Daoy (cell line): ENCODE measurements at regions not wholly inside any gene's neighbourhood (a gene's known extent, or its start where the extent isn't known, plus 50 kb on each side); places are given as distances from the start of the nearest gene placed in this dataset.
"Not testable (repeated sequence)": the region's sequence is repeated elsewhere in the genome, so short reads cannot be mapped to it uniquely, and the experiment has no call there.

Experiments
- DNase-seq: peaks from one replicate; pipeline ENCODE4 v3.0.0-alpha.2; 2015; ENCODE audit warnings: low read depth

- no peak for DNase-seq
Observed at GRCh38 chr7:91355695-91356435, 91.6 kb downstream of the FZD1 start.

- DNase-seq, result no peak
Observed at GRCh38 chr7:91356915-91357314, 92.7 kb downstream of the FZD1 start.

GRCh38 chr7:91357379-91357778 is 93.1 kb downstream of the FZD1 start:
- DNase-seq, result no peak

- no peak for DNase-seq
Observed at GRCh38 chr7:91357901-91358300, 93.7 kb downstream of the FZD1 start.

GRCh38 chr7:91358303-91358702 is 94.1 kb downstream of the FZD1 start:
- DNase-seq, result no peak

- DNase-seq, result not testable (repeated sequence)
Observed at GRCh38 chr7:91365097-91365496, 100.9 kb downstream of the FZD1 start.

- DNase-seq, result no peak
Observed at GRCh38 chr7:91366091-91366490, 101.9 kb downstream of the FZD1 start.

GRCh38 chr7:91367812-91368578 is 103.8 kb downstream of the FZD1 start:
- DNase-seq, result no peak

GRCh38 chr7:91372323-91372722 is 108.1 kb downstream of the FZD1 start:
- DNase-seq, result no peak

GRCh38 chr7:91373111-91373800 is 109.0 kb downstream of the FZD1 start:
- DNase-seq, result no peak

- DNase-seq, result no peak
Observed at GRCh38 chr7:91374321-91374989, 110.2 kb downstream of the FZD1 start.

- DNase-seq, result no peak
Observed at GRCh38 chr7:91375378-91375777, 111.1 kb downstream of the FZD1 start.

GRCh38 chr7:91378131-91378530 is 113.9 kb downstream of the FZD1 start:
- DNase-seq, result no peak

GRCh38 chr7:91379236-91379635 is 115.0 kb downstream of the FZD1 start:
- no peak for DNase-seq

- DNase-seq, result no peak
Observed at GRCh38 chr7:91379991-91380390, 115.8 kb downstream of the FZD1 start.

GRCh38 chr7:91383053-91383904 is 119.0 kb downstream of the FZD1 start:
- DNase-seq, result no peak

- no peak for DNase-seq
Observed at GRCh38 chr7:91383905-91384274, 119.7 kb downstream of the FZD1 start.

- DNase-seq, result not testable (repeated sequence)
Observed at GRCh38 chr7:91394757-91395156, 130.5 kb downstream of the FZD1 start.

GRCh38 chr7:91395313-91395712 is 131.1 kb downstream of the FZD1 start:
- DNase-seq, result not testable (repeated sequence)

GRCh38 chr7:91397096-91397495 is 132.9 kb downstream of the FZD1 start:
- DNase-seq, result no peak

- no peak for DNase-seq
Observed at GRCh38 chr7:91397612-91398011, 133.4 kb downstream of the FZD1 start.
